Osteocyte (in vitro differentiated cells): ENCODE measurements at regions not wholly inside any gene's neighbourhood (a gene's known extent, or its start where the extent isn't known, plus 50 kb on each side); places are given as distances from the start of the nearest gene placed in this dataset.
"Not testable (repeated sequence)": the region's sequence is repeated elsewhere in the genome, so short reads cannot be mapped to it uniquely, and the experiment has no call there.

ENCODE experiments used
- DNase-seq: peaks from one replicate; pipeline ENCODE4 v3.0.0; 2021; ENCODE audit warnings: mixed read lengths; ENCODE audit not compliant: unreplicated experiment; ENCODE audit errors: extremely low spot score
- H3K27ac Mint-ChIP-seq: one replicate; pipeline ENCODE4 v1.8.0; 2021; ENCODE audit warnings: mild to moderate bottlenecking, mixed read lengths; ENCODE audit not compliant: unreplicated experiment
- H3K27me3 Mint-ChIP-seq: one replicate; pipeline ENCODE4 v1.8.0; 2021; ENCODE audit warnings: mixed read lengths; ENCODE audit not compliant: unreplicated experiment
- H3K36me3 Mint-ChIP-seq: one replicate; pipeline ENCODE4 v1.8.0; 2021; ENCODE audit warnings: mixed read lengths; ENCODE audit not compliant: unreplicated experiment
- H3K4me1 Mint-ChIP-seq: one replicate; pipeline ENCODE4 v1.8.0; 2021; ENCODE audit warnings: mixed read lengths; ENCODE audit not compliant: unreplicated experiment
- H3K4me3 Mint-ChIP-seq: one replicate; pipeline ENCODE4 v1.8.0; 2021; ENCODE audit warnings: mild to moderate bottlenecking, moderate library complexity, mixed read lengths; ENCODE audit not compliant: unreplicated experiment
- H3K9me3 Mint-ChIP-seq: one replicate; pipeline ENCODE4 v1.8.0; 2021; ENCODE audit warnings: mixed read lengths; ENCODE audit not compliant: unreplicated experiment

- not testable (repeated sequence) for H3K9me3 Mint-ChIP-seq, H3K4me3 Mint-ChIP-seq, DNase-seq, H3K27ac Mint-ChIP-seq, H3K4me1 Mint-ChIP-seq, H3K27me3 Mint-ChIP-seq, H3K36me3 Mint-ChIP-seq
Measured at GRCh38 chr15:21774760-21775159, 102.8 kb downstream of the POTEB start.

GRCh38 chr15:21766524-21766923 is 111.0 kb downstream of the POTEB start:
- H3K4me3 Mint-ChIP-seq, H3K27me3 Mint-ChIP-seq, H3K36me3 Mint-ChIP-seq, H3K4me1 Mint-ChIP-seq, H3K27ac Mint-ChIP-seq, DNase-seq, H3K9me3 Mint-ChIP-seq: not testable (repeated sequence)

GRCh38 chr15:21763756-21764155 is 113.8 kb downstream of the POTEB start:
- not testable (repeated sequence) for H3K4me3 Mint-ChIP-seq, H3K36me3 Mint-ChIP-seq, H3K9me3 Mint-ChIP-seq, H3K4me1 Mint-ChIP-seq, H3K27ac Mint-ChIP-seq, H3K27me3 Mint-ChIP-seq
- DNase-seq: peak; percentile 72

- H3K4me1 Mint-ChIP-seq, H3K27ac Mint-ChIP-seq, H3K9me3 Mint-ChIP-seq, H3K4me3 Mint-ChIP-seq, H3K36me3 Mint-ChIP-seq, H3K27me3 Mint-ChIP-seq: not testable (repeated sequence)
- DNase-seq: peak; percentile 56
Measured at GRCh38 chr15:21760250-21761023, 117.1 kb downstream of the POTEB start.

- DNase-seq: peak; percentile 57
- not testable (repeated sequence) for H3K27me3 Mint-ChIP-seq, H3K4me1 Mint-ChIP-seq, H3K9me3 Mint-ChIP-seq, H3K4me3 Mint-ChIP-seq, H3K36me3 Mint-ChIP-seq, H3K27ac Mint-ChIP-seq
Measured at GRCh38 chr15:21759401-21760165, 118.0 kb downstream of the POTEB start.

GRCh38 chr15:21753838-21754237 is 123.7 kb downstream of the POTEB start:
- H3K36me3 Mint-ChIP-seq, H3K4me3 Mint-ChIP-seq, DNase-seq, H3K27ac Mint-ChIP-seq, H3K27me3 Mint-ChIP-seq, H3K9me3 Mint-ChIP-seq, H3K4me1 Mint-ChIP-seq: not testable (repeated sequence)

GRCh38 chr15:21752124-21752957 is 125.2 kb downstream of the POTEB start:
- not testable (repeated sequence) for H3K36me3 Mint-ChIP-seq, H3K27ac Mint-ChIP-seq, H3K4me1 Mint-ChIP-seq, H3K9me3 Mint-ChIP-seq, H3K27me3 Mint-ChIP-seq, H3K4me3 Mint-ChIP-seq
- peak; percentile 34 for DNase-seq

- H3K9me3 Mint-ChIP-seq, H3K27me3 Mint-ChIP-seq, H3K4me1 Mint-ChIP-seq, DNase-seq, H3K4me3 Mint-ChIP-seq, H3K27ac Mint-ChIP-seq, H3K36me3 Mint-ChIP-seq: not testable (repeated sequence)
Measured at GRCh38 chr15:21749173-21749572, 128.4 kb downstream of the POTEB start.

- not testable (repeated sequence) for H3K4me1 Mint-ChIP-seq, DNase-seq, H3K4me3 Mint-ChIP-seq, H3K36me3 Mint-ChIP-seq, H3K9me3 Mint-ChIP-seq, H3K27me3 Mint-ChIP-seq, H3K27ac Mint-ChIP-seq
Measured at GRCh38 chr15:21744245-21744915, 133.2 kb downstream of the POTEB start.

- not testable (repeated sequence) for DNase-seq, H3K4me1 Mint-ChIP-seq, H3K4me3 Mint-ChIP-seq, H3K36me3 Mint-ChIP-seq, H3K27me3 Mint-ChIP-seq, H3K9me3 Mint-ChIP-seq, H3K27ac Mint-ChIP-seq
Measured at GRCh38 chr15:21742067-21742466, 135.5 kb downstream of the POTEB start.

GRCh38 chr15:21738003-21738402 is 139.5 kb downstream of the POTEB start:
- not testable (repeated sequence) for H3K27ac Mint-ChIP-seq, H3K4me1 Mint-ChIP-seq, H3K4me3 Mint-ChIP-seq, DNase-seq, H3K27me3 Mint-ChIP-seq, H3K9me3 Mint-ChIP-seq, H3K36me3 Mint-ChIP-seq
